CD8-positive, alpha-beta memory T cell (primary cell): ENCODE measurements at regions not wholly inside any gene's neighbourhood (a gene's known extent, or its start where the extent isn't known, plus 50 kb on each side); places are given as distances from the start of the nearest gene placed in this dataset.

ENCODE experiments used
- CTCF ChIA-PET: fragments of 350-600 bp; sonication (Branson Sonifier 250); formaldehyde crosslinking; loops from one replicate; lab custom pipeline; 2021; ENCODE audit warnings: antibody characterized with exemption; lab: Charles Lee
- POLR2A ChIA-PET: fragments of 350-600 bp; sonication (Branson Sonifier 250); formaldehyde crosslinking; loops from one replicate; lab custom pipeline; 2021; ENCODE audit warnings: antibody characterized with exemption; lab: Charles Lee
- DNase-seq, 5 donors: peaks; one replicate each; pipeline versions ENCODE4 v3.0.0 to v3.0.0-alpha.2; 2020 to 2022; ENCODE audit warnings: mixed read lengths in 1 of 5
- H3K27ac ChIP-seq: one replicate; pipeline ENCODE4 v1.7.0; 2013; ENCODE audit warnings: low read depth, mild to moderate bottlenecking, low read length, moderate library complexity
- H3K27me3 ChIP-seq: 2 replicates; pipeline ENCODE4 v1.7.0; 2013; ENCODE audit warnings: low read length, mild to moderate bottlenecking; ENCODE audit not compliant: insufficient read depth, poor library complexity, severe bottlenecking
- H3K36me3 ChIP-seq: 2 replicates; pipeline ENCODE4 v1.7.0; 2013; ENCODE audit warnings: mild to moderate bottlenecking, low read length, moderate library complexity; ENCODE audit not compliant: insufficient read depth
- H3K4me1 ChIP-seq: 2 replicates; pipeline ENCODE4 v1.7.0; 2013; ENCODE audit warnings: mild to moderate bottlenecking, low read length, moderate library complexity; ENCODE audit not compliant: insufficient read depth
- H3K4me3 ChIP-seq: 2 replicates; pipeline ENCODE4 v1.7.0; 2013; ENCODE audit warnings: mild to moderate bottlenecking, low read length
- H3K9me3 ChIP-seq: 2 replicates; pipeline ENCODE4 v1.7.0; 2013; ENCODE audit warnings: mild to moderate bottlenecking, low read length
- H3K27ac Mint-ChIP-seq, 8 donors: one replicate each; pipeline ENCODE4 v1.8.0; 2020 to 2021; ENCODE audit warnings: mixed read lengths in 8 of 8, mild to moderate bottlenecking in 6 of 8, inconsistent platforms in 3 of 8, moderate library complexity in 3 of 8
- H3K27me3 Mint-ChIP-seq, 2 donors: one replicate each; pipeline ENCODE4 v1.8.0; 2020 to 2021; ENCODE audit warnings: mixed read lengths in 2 of 2, mild to moderate bottlenecking in 1 of 2, moderate library complexity in 1 of 2
- H3K36me3 Mint-ChIP-seq, 3 donors: one replicate each; pipeline ENCODE4 v1.8.0; 2020 to 2021; ENCODE audit warnings: mixed read lengths in 3 of 3, inconsistent platforms in 1 of 3, mild to moderate bottlenecking in 1 of 3
- H3K4me1 Mint-ChIP-seq, 3 donors: one replicate each; pipeline ENCODE4 v1.8.0; 2020 to 2021; ENCODE audit warnings: mixed read lengths in 3 of 3, inconsistent platforms in 1 of 3, mild to moderate bottlenecking in 1 of 3
- H3K4me3 Mint-ChIP-seq, 7 donors: one replicate each; pipeline ENCODE4 v1.8.0; 2020 to 2021; ENCODE audit warnings: mixed read lengths in 7 of 7, mild to moderate bottlenecking in 6 of 7, moderate library complexity in 4 of 7, inconsistent platforms in 2 of 7
- H3K9me3 Mint-ChIP-seq, 5 donors: one replicate each; pipeline ENCODE4 v1.8.0; 2020 to 2022; ENCODE audit warnings: mixed read lengths in 5 of 5, mild to moderate bottlenecking in 3 of 5, moderate library complexity in 2 of 5, inconsistent platforms in 1 of 5

DNA sequence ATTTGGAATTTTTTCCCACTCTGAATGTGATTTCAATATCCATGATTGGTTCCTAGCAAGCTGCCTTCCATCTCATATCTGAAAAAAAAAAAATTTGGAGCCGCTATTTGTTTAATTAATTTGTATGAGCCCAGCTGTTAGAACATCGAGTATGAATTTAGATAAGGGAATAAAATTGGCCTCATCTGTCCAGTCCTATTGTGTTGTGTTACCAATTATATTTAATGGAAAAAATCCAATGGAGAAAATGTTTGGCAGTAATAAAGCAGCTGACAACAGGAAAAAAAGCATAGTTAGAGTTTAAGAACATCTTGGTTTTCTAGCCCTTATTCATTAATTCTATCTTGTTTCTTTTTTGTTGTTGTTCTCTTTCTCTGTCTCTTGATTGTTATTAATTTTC, 735.6 kb upstream of the RIOK2 start:
- ChIA-PET CTCF (no interaction called here), POLR2A (no interaction called here)
- H3K4me3 Mint-ChIP-seq: no peak overlapping the region
- H3K4me3 ChIP-seq: no peak overlapping the region
- no peaks in the 10 kb centered on the region for H3K4me1 Mint-ChIP-seq
- DNase-seq: no peak
- H3K27ac ChIP-seq: no peak overlapping the region
- H3K27me3 Mint-ChIP-seq: no peaks in the 10 kb centered on the region
- H3K27me3 ChIP-seq: no peaks in the 10 kb centered on the region
- H3K9me3 ChIP-seq: no peaks in the 10 kb centered on the region
- H3K4me1 ChIP-seq: no peaks in the 10 kb centered on the region
- H3K36me3 Mint-ChIP-seq: no peaks in the 10 kb centered on the region
- H3K9me3 Mint-ChIP-seq: peaks cover 0 to 12% (median 0%) of the 10 kb centered on the region in 5 donors
- H3K27ac Mint-ChIP-seq: no peak overlapping the region
- H3K36me3 ChIP-seq: no peaks in the 10 kb centered on the region

DNA sequence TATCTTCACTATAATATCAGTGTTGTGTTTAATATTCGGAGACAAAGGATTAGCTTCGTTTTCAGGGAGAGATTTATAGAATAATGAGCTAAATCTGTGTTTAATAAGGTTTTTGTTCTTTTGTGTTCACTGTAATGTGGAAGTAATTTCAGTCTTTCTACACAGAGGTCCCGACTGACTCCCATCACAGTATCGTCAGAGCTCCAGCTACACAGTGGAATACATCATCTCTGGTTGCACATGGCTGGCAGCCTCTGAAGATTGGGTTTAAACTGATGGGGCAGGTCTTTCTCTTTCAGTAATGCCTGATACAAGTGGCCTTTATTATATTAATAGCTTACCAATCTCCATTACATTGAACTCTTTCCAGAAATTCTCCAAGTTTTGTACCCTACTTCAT, 736.7 kb upstream of the RIOK2 start:
- no peak for DNase-seq
- no peaks in the 10 kb centered on the region for H3K4me1 ChIP-seq
- H3K4me3 ChIP-seq: no peak overlapping the region
- CTCF ChIA-PET: no interaction called here
- peaks cover 0 to 12% (median 0%) of the 10 kb centered on the region in 5 donors for H3K9me3 Mint-ChIP-seq
- H3K27me3 Mint-ChIP-seq: no peaks in the 10 kb centered on the region
- no peak overlapping the region for H3K27ac ChIP-seq
- no peaks in the 10 kb centered on the region for H3K36me3 ChIP-seq
- no peak overlapping the region for H3K4me3 Mint-ChIP-seq
- H3K36me3 Mint-ChIP-seq: no peaks in the 10 kb centered on the region
- POLR2A ChIA-PET: no interaction called here
- no peaks in the 10 kb centered on the region for H3K27me3 ChIP-seq
- no peaks in the 10 kb centered on the region for H3K9me3 ChIP-seq
- H3K4me1 Mint-ChIP-seq: no peaks in the 10 kb centered on the region
- H3K27ac Mint-ChIP-seq: no peak overlapping the region

DNA sequence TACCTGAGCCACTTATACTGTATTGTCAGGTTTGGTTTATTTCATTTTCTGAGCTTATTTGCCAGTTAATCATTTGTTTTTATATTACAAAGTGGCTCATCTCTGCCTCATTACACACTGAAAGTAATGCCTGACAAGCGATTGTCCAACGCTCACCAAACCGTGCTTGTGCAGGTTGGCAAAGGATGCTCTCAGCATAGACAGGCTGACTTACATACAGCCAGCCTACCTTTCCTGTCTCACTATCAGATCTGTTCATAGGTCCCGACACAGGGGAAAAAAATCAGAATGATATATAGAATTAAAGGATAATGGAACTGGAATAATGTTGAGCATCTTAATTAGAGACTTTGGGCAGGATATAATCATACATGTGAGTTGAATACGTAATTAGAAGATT, 739.7 kb upstream of the RIOK2 start:
- Histone ChIP-seq H3K4me3 (no peak overlapping the region), H3K36me3 (no peaks in the 10 kb centered on the region), H3K27ac (no peak overlapping the region), H3K27me3 (no peaks in the 10 kb centered on the region), H3K9me3 (no peaks in the 10 kb centered on the region), H3K4me1 (no peaks in the 10 kb centered on the region)
- no peaks in the 10 kb centered on the region for H3K27me3 Mint-ChIP-seq
- ChIA-PET CTCF (no interaction called here), POLR2A (no interaction called here)
- H3K4me3 Mint-ChIP-seq: no peak overlapping the region
- no peak for DNase-seq
- peaks cover 0 to 15% (median 0%) of the 10 kb centered on the region in 5 donors for H3K9me3 Mint-ChIP-seq
- H3K27ac Mint-ChIP-seq: no peak overlapping the region
- H3K36me3 Mint-ChIP-seq: no peaks in the 10 kb centered on the region
- H3K4me1 Mint-ChIP-seq: no peaks in the 10 kb centered on the region

DNA sequence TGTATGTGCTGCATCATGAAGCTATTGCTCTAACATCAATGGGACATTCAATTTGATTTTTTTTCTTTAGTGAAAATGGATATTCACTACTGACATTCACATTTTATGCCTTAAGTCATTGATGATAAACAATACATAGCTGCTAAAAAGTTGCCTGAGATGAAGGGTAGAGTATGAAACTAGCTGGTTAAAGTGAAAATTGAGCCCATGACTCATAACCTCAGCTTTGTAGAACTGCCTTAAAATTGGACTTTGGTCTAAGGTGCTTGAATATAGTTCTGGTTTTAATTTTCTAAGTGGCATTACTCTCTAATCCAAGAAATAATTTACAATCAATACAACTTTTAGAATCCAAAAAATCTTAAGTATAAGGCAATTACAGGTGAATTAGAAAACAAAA, 740.4 kb upstream of the RIOK2 start:
- Histone ChIP-seq H3K27ac (no peak overlapping the region), H3K27me3 (no peaks in the 10 kb centered on the region), H3K9me3 (no peaks in the 10 kb centered on the region), H3K36me3 (no peaks in the 10 kb centered on the region), H3K4me3 (no peak overlapping the region), H3K4me1 (no peaks in the 10 kb centered on the region)
- H3K4me3 Mint-ChIP-seq: no peak overlapping the region
- H3K4me1 Mint-ChIP-seq: no peaks in the 10 kb centered on the region
- POLR2A ChIA-PET: no interaction called here
- H3K27ac Mint-ChIP-seq: no peak overlapping the region
- no peak for DNase-seq
- no peaks in the 10 kb centered on the region for H3K27me3 Mint-ChIP-seq
- peaks cover 0 to 15% (median 2%) of the 10 kb centered on the region in 5 donors for H3K9me3 Mint-ChIP-seq
- no peaks in the 10 kb centered on the region for H3K36me3 Mint-ChIP-seq
- CTCF ChIA-PET: interaction anchor here (0.9 kb wide), 1 partner anchor 11 kb away, joined by 4 read pairs; no protein-coding TSS in a partner anchor

DNA sequence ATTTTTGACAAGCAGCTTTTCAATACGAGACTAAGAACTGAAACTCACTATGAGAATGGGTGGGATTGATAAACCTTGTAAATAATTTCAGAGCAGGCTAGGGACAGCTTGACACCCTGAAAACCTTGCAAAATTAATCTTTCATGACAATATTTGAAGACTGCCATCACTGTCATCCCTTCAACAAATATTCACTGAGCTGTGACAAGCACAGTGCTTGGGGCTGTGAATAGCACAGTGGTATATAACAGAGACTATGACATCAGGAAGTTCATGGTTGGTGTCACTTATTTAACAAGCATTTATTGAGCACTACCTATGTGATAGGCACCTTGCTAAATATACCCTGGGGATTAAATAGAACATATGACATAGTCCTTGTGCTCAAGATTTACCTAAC, 741.0 kb upstream of the RIOK2 start:
- H3K36me3 ChIP-seq: no peaks in the 10 kb centered on the region
- H3K4me3 ChIP-seq: no peak overlapping the region
- H3K27me3 Mint-ChIP-seq: no peaks in the 10 kb centered on the region
- H3K27ac ChIP-seq: no peak overlapping the region
- H3K4me3 Mint-ChIP-seq: no peak overlapping the region
- CTCF ChIA-PET: interaction anchor here (0.9 kb wide), 1 partner anchor 10 kb away, joined by 4 read pairs; no protein-coding TSS in a partner anchor
- no peaks in the 10 kb centered on the region for H3K9me3 ChIP-seq
- no peak overlapping the region for H3K27ac Mint-ChIP-seq
- POLR2A ChIA-PET: no interaction called here
- no peaks in the 10 kb centered on the region for H3K27me3 ChIP-seq
- no peaks in the 10 kb centered on the region for H3K4me1 ChIP-seq
- H3K36me3 Mint-ChIP-seq: no peaks in the 10 kb centered on the region
- peaks cover 0 to 15% (median 2%) of the 10 kb centered on the region in 5 donors for H3K9me3 Mint-ChIP-seq
- no peak for DNase-seq
- no peaks in the 10 kb centered on the region for H3K4me1 Mint-ChIP-seq

DNA sequence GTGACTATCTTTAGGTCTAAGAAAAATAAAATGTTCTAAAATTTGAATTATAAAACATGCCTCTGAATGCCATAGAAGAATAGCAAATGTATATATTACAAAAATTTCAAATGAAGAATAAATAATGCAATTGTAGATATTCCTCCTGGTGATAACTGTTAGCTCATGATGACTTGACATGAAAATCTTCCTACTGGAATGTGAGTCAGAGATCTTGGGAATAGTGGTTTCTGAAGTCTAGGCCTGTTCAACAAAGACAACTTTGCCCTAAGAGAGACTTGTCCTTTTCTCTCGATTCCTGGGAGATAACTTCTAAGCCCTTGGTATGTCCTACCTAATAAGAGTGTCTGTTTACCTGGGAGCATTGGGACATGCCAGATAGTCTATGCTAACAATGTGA, 746.3 kb upstream of the RIOK2 start:
- H3K27ac Mint-ChIP-seq: no peak overlapping the region
- DNase-seq: no peak
- no peaks in the 10 kb centered on the region for H3K4me1 Mint-ChIP-seq
- ChIA-PET CTCF (no interaction called here), POLR2A (no interaction called here)
- Histone ChIP-seq H3K36me3 (no peaks in the 10 kb centered on the region), H3K27me3 (no peaks in the 10 kb centered on the region), H3K9me3 (no peaks in the 10 kb centered on the region), H3K4me3 (no peak overlapping the region), H3K27ac (no peak overlapping the region), H3K4me1 (no peaks in the 10 kb centered on the region)
- no peaks in the 10 kb centered on the region for H3K36me3 Mint-ChIP-seq
- H3K9me3 Mint-ChIP-seq: peaks cover 0 to 7% (median 2%) of the 10 kb centered on the region in 5 donors
- no peak overlapping the region for H3K4me3 Mint-ChIP-seq
- H3K27me3 Mint-ChIP-seq: no peaks in the 10 kb centered on the region

DNA sequence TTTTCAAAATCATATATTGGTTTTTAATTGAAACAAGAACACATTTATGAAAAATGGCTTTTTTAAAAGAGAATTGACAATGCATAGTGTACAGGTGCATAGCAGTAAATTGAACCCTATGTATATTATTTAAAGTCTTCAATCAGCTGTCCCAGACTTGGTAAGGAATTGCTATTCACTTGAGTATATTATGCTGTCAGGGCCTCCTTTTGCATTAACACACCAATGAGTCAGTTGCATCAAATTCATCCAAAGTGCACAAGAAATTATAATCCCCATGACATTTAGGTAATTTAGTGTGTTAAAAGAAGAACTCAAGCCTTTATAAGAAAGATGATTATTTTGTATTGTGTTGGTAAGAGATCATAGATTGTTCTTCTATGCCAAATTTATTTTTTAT, 748.8 kb upstream of the RIOK2 start:
- peaks cover 0 to 7% (median 3%) of the 10 kb centered on the region in 5 donors for H3K9me3 Mint-ChIP-seq
- Histone ChIP-seq H3K36me3 (no peaks in the 10 kb centered on the region), H3K4me1 (no peaks in the 10 kb centered on the region), H3K9me3 (no peaks in the 10 kb centered on the region), H3K27me3 (no peaks in the 10 kb centered on the region), H3K27ac (no peak overlapping the region), H3K4me3 (no peak overlapping the region)
- no peaks in the 10 kb centered on the region for H3K4me1 Mint-ChIP-seq
- H3K4me3 Mint-ChIP-seq: no peak overlapping the region
- no peaks in the 10 kb centered on the region for H3K27me3 Mint-ChIP-seq
- H3K27ac Mint-ChIP-seq: no peak overlapping the region
- DNase-seq: no peak
- no peaks in the 10 kb centered on the region for H3K36me3 Mint-ChIP-seq
- CTCF ChIA-PET: no interaction called here
- POLR2A ChIA-PET: no interaction called here

DNA sequence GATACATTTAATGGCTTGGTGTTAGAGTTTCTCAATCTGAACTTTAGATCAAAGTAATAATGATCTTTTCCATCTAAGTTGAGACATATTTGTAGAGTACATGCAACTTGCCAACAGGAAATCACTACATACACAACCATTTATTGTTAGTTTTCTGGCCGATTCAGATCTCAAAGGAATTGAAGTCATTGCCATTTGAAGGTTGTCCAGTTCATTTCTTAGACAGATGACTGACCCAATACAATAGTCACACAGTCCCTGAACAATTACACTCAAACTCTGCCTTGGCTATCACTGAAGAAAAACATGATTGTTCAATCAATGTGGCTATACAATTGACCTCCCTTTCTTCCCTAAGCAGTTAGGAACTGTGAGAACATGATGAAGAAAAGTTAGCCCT, 753.2 kb upstream of the RIOK2 start:
- H3K4me1 ChIP-seq: no peaks in the 10 kb centered on the region
- Mint-ChIP-seq H3K27ac (no peak overlapping the region), H3K9me3 (peaks cover 0 to 6% (median 0%) of the 10 kb centered on the region in 5 donors), H3K36me3 (no peaks in the 10 kb centered on the region), H3K27me3 (no peaks in the 10 kb centered on the region), H3K4me3 (no peak overlapping the region), H3K4me1 (no peaks in the 10 kb centered on the region)
- DNase-seq: no peak
- no peaks in the 10 kb centered on the region for H3K27me3 ChIP-seq
- CTCF ChIA-PET: interaction anchor here (1.4 kb wide), 1 partner anchor 10 kb away, joined by 3 read pairs; no protein-coding TSS in a partner anchor
- no peaks in the 10 kb centered on the region for H3K9me3 ChIP-seq
- no peak overlapping the region for H3K4me3 ChIP-seq
- POLR2A ChIA-PET: no interaction called here
- no peaks in the 10 kb centered on the region for H3K36me3 ChIP-seq
- no peak overlapping the region for H3K27ac ChIP-seq

DNA sequence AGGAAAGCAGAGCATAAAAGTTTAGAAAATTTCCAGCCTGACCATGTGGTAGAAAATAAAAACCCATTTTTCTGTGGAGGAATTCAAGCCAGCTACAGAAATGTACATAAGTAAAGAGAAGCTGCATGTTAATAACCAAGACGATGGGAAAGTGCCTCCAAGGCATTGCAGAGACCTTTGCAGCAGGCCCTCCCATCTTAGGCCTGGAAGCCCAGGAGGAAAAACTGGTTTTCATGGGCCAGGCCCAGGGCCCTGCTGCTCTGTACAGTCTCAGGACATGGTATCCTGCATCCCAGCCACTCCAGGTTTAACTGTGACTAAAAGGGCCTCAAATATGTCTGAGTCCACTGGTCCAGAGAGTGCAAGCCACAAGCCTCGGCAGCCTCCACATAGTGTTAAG, 754.8 kb upstream of the RIOK2 start:
- Mint-ChIP-seq H3K9me3 (peaks cover 0 to 6% (median 0%) of the 10 kb centered on the region in 5 donors), H3K36me3 (no peaks in the 10 kb centered on the region), H3K4me1 (no peaks in the 10 kb centered on the region), H3K27ac (no peak overlapping the region), H3K27me3 (no peaks in the 10 kb centered on the region), H3K4me3 (no peak overlapping the region)
- Histone ChIP-seq H3K27ac (no peak overlapping the region), H3K27me3 (no peaks in the 10 kb centered on the region), H3K36me3 (no peaks in the 10 kb centered on the region), H3K4me1 (no peaks in the 10 kb centered on the region), H3K4me3 (no peak overlapping the region), H3K9me3 (no peaks in the 10 kb centered on the region)
- ChIA-PET POLR2A (no interaction called here), CTCF (no interaction called here)
- no peak for DNase-seq
